Ishikawa (cell line): ENCODE measurements at regions not wholly inside any gene's neighbourhood (a gene's known extent, or its start where the extent isn't known, plus 50 kb on each side); places are given as distances from the start of the nearest gene placed in this dataset.

Experiments
- CEBPB ChIP-seq: IDR thresholded peaks from 2 replicates; pipeline ENCODE4 v1.6.1; 2012
- CREB1 ChIP-seq: IDR thresholded peaks from 2 replicates; pipeline ENCODE4 v1.6.1; 2012; ENCODE audit warnings: low read depth
- EGR1 ChIP-seq: IDR thresholded peaks from 2 replicates; pipeline ENCODE4 v1.6.1; 2012
- EP300 ChIP-seq: IDR thresholded peaks from 2 replicates; pipeline ENCODE4 v1.6.1; 2012; ENCODE audit warnings: borderline replicate concordance
- FOXM1 ChIP-seq: IDR thresholded peaks from 2 replicates; pipeline ENCODE4 v1.6.1; 2012; ENCODE audit warnings: low read depth, borderline replicate concordance
- MAX ChIP-seq: IDR thresholded peaks from 2 replicates; pipeline ENCODE4 v1.6.1; 2012
- NFIC ChIP-seq: IDR thresholded peaks from 2 replicates; pipeline ENCODE4 v1.6.1; 2012
- RAD21 ChIP-seq: IDR thresholded peaks from 2 replicates; pipeline ENCODE4 v1.6.1; 2012; ENCODE audit warnings: low read depth
- REST ChIP-seq: IDR thresholded peaks from 2 replicates; pipeline ENCODE4 v1.6.1; 2012; ENCODE audit warnings: low read depth, mild to moderate bottlenecking
- TAF1 ChIP-seq: IDR thresholded peaks from 2 replicates; pipeline ENCODE4 v1.6.1; 2012; ENCODE audit warnings: low read depth, mild to moderate bottlenecking
- TCF12 ChIP-seq: IDR thresholded peaks from 2 replicates; pipeline ENCODE4 v1.6.1; 2012; ENCODE audit warnings: low read depth
- TEAD4 ChIP-seq: IDR thresholded peaks from 2 replicates; pipeline ENCODE4 v1.6.1; 2012
- USF1 ChIP-seq: IDR thresholded peaks from 2 replicates; pipeline ENCODE4 v1.6.1; 2012
- YY1 ChIP-seq: IDR thresholded peaks from 2 replicates; pipeline ENCODE4 v1.6.1; 2012; ENCODE audit warnings: low read depth
- ZBTB7A ChIP-seq: IDR thresholded peaks from 2 replicates; pipeline ENCODE4 v1.6.1; 2012; ENCODE audit warnings: low read depth

- no peak for TF ChIP-seq EGR1
These were observed 1050.2 kb downstream of the AGBL1 start for GRCh38 chr15:87129916-87130315.

- TF ChIP-seq MAX: no peak
- no peak for TF ChIP-seq EGR1
- TF ChIP-seq TEAD4: no peak
- no peak for TF ChIP-seq NFIC
- no peak for TF ChIP-seq TCF12
- no peak for TF ChIP-seq CREB1
- TF ChIP-seq TAF1: no peak
- no peak for TF ChIP-seq RAD21
- TF ChIP-seq ZBTB7A: no peak
- no peak for TF ChIP-seq USF1
- no peak for TF ChIP-seq CEBPB
- no peak for TF ChIP-seq FOXM1
- no peak for TF ChIP-seq EP300
- TF ChIP-seq REST: no peak
These were observed 1044.2 kb downstream of the AGBL1 start for GRCh38 chr15:87123676-87124382.

- TF ChIP-seq ZBTB7A (no peak), CREB1 (no peak), YY1 (no peak), TCF12 (no peak), FOXM1 (no peak), RAD21 (no peak), USF1 (no peak), TAF1 (no peak), REST (no peak), NFIC (no peak), EP300 (no peak)
These were observed 1041.7 kb downstream of the AGBL1 start for GRCh38 chr15:87121336-87121735.

- TF ChIP-seq TCF12: no peak
- TF ChIP-seq YY1: no peak
- no peak for TF ChIP-seq ZBTB7A
- no peak for TF ChIP-seq CREB1
- no peak for TF ChIP-seq NFIC
- no peak for TF ChIP-seq TEAD4
- no peak for TF ChIP-seq EP300
- no peak for TF ChIP-seq EGR1
- TF ChIP-seq TAF1: no peak
- TF ChIP-seq FOXM1: no peak
- TF ChIP-seq USF1: no peak
- TF ChIP-seq CEBPB: no peak
These were observed 1040.9 kb downstream of the AGBL1 start for GRCh38 chr15:87120555-87120954.

- TF ChIP-seq FOXM1: no peak
- TF ChIP-seq TCF12: no peak
- TF ChIP-seq TEAD4: no peak
- no peak for TF ChIP-seq MAX
- no peak for TF ChIP-seq CEBPB
- no peak for TF ChIP-seq NFIC
- no peak for TF ChIP-seq REST
- TF ChIP-seq CREB1: no peak
- TF ChIP-seq YY1: no peak
- no peak for TF ChIP-seq USF1
- no peak for TF ChIP-seq RAD21
- no peak for TF ChIP-seq ZBTB7A
- no peak for TF ChIP-seq EGR1
- TF ChIP-seq EP300: no peak
- no peak for TF ChIP-seq TAF1
These were observed 1039.2 kb downstream of the AGBL1 start for GRCh38 chr15:87118846-87119245.
